Kidney (tissue), 13 donors: ENCODE measurements at regions not wholly inside any gene's neighbourhood (a gene's known extent, or its start where the extent isn't known, plus 50 kb on each side); places are given as distances from the start of the nearest gene placed in this dataset.

ENCODE experiments used
- DNase-seq, 5 donors: peaks; one replicate each; pipeline ENCODE4 v3.0.0-alpha.2; 2013 to 2020
- FAIRE-seq: peaks from 2 replicates; lab custom pipeline; 2012; peaks lifted over from hg19 to GRCh38; lab: Jason Lieb, UNC
- H3K27ac ChIP-seq, 2 donors: one replicate each; pipeline ENCODE4 v1.7.0; 2013; ENCODE audit warnings: low read depth in 2 of 2, low read length in 2 of 2, inconsistent platforms in 1 of 2
- H3K27me3 ChIP-seq: one replicate; pipeline ENCODE4 v1.7.1; 2013; ENCODE audit warnings: low read length, inconsistent platforms; ENCODE audit not compliant: control insufficient read depth, insufficient read depth
- H3K36me3 ChIP-seq, 3 donors: one replicate each; pipeline versions ENCODE4 v1.7.0 to v1.7.1; 2013; ENCODE audit warnings: low read length in 3 of 3, control low read depth in 1 of 3, inconsistent platforms in 1 of 3; ENCODE audit not compliant: insufficient read depth in 3 of 3, control insufficient read depth in 2 of 3
- H3K4me1 ChIP-seq, 3 donors: one replicate each; pipeline versions ENCODE4 v1.7.0 to v1.7.1; 2013; ENCODE audit warnings: low read length in 3 of 3, inconsistent platforms in 1 of 3, low read depth in 1 of 3; ENCODE audit not compliant: control insufficient read depth in 2 of 3, insufficient read depth in 2 of 3
- H3K4me3 ChIP-seq, 3 donors: one replicate each; pipeline versions ENCODE4 v1.7.0 to v1.8.1; 2013; ENCODE audit warnings: low read length in 3 of 3, control low read depth in 1 of 3, inconsistent platforms in 1 of 3
- H3K9ac ChIP-seq, 3 donors: one replicate each; pipeline versions ENCODE4 v1.7.0 to v1.7.1; 2013; ENCODE audit warnings: low read length in 3 of 3, control low read depth in 1 of 3, inconsistent platforms in 1 of 3
- H3K9me3 ChIP-seq, 3 donors: one replicate each; pipeline versions ENCODE4 v1.7.0 to v1.7.1; 2013; ENCODE audit warnings: low read length in 3 of 3, control low read depth in 1 of 3, inconsistent platforms in 1 of 3; ENCODE audit not compliant: control insufficient read depth in 2 of 3, insufficient read depth in 1 of 3
- CTCF ChIP-seq: IDR thresholded peaks from 3 replicates; pipeline ENCODE4 v1.5.1; 2012; ENCODE audit warnings: mild to moderate bottlenecking, moderate library complexity, borderline replicate concordance; ENCODE audit not compliant: insufficient read depth; ENCODE audit errors: extremely low read depth
- intact Hi-C: fragments of 100-400 bp; cut with DNase I; formaldehyde crosslinking; loops from one replicate; pipeline ENCODE4 v1.11.1; 2022
- donor health status: control.
- donor health status: control.
- donor health status: control.
- donor health status: control.
- donor health status: control.
- donor health status: DM: yes; HTN: yes; CAD: no.
- donor health status: Normal renal cell carcinoma (clear cell type).

GRCh38 chr12:115838952-115839351 is 438.5 kb downstream of the MED13L start:
- Histone ChIP-seq H3K36me3 (no peaks in the 10 kb centered on the region), H3K27ac (no peak overlapping the region), H3K9me3 (no peaks in the 10 kb centered on the region), H3K27me3 (no peaks in the 10 kb centered on the region), H3K9ac (no peak overlapping the region), H3K4me3 (no peak overlapping the region), H3K4me1 (no peaks in the 10 kb centered on the region)
- intact Hi-C loops, result no loop called here
- TF ChIP-seq CTCF, result no peak
- FAIRE-seq (no peak), DNase-seq (no peak)

- intact Hi-C loops, result no loop called here
- no peak for FAIRE-seq
- Histone ChIP-seq H3K4me3 (no peak overlapping the region), H3K36me3 (no peaks in the 10 kb centered on the region), H3K27ac (no peak overlapping the region), H3K4me1 (no peaks in the 10 kb centered on the region), H3K9ac (no peak overlapping the region), H3K9me3 (no peaks in the 10 kb centered on the region), H3K27me3 (no peaks in the 10 kb centered on the region)
- TF ChIP-seq CTCF, result no peak
- no peak for DNase-seq
Measured at GRCh38 chr12:115837220-115837619, 440.3 kb downstream of the MED13L start.

- DNase-seq (no peak), FAIRE-seq (no peak)
- intact Hi-C loops, result no loop called here
- Histone ChIP-seq H3K36me3 (no peaks in the 10 kb centered on the region), H3K27me3 (no peaks in the 10 kb centered on the region), H3K9ac (no peak overlapping the region), H3K4me1 (no peaks in the 10 kb centered on the region), H3K9me3 (no peaks in the 10 kb centered on the region), H3K27ac (no peak overlapping the region), H3K4me3 (no peak overlapping the region)
- TF ChIP-seq CTCF, result no peak
Measured at GRCh38 chr12:115835445-115835844, 442.0 kb downstream of the MED13L start.

- no peak for FAIRE-seq
- Histone ChIP-seq H3K9me3 (no peaks in the 10 kb centered on the region), H3K4me3 (no peak overlapping the region), H3K9ac (no peak overlapping the region), H3K27ac (no peak overlapping the region), H3K36me3 (no peaks in the 10 kb centered on the region), H3K27me3 (no peaks in the 10 kb centered on the region), H3K4me1 (no peaks in the 10 kb centered on the region)
- no peak for TF ChIP-seq CTCF
- no peak for DNase-seq
- intact Hi-C loops, result no loop called here
Measured at GRCh38 chr12:115833704-115834103, 443.8 kb downstream of the MED13L start.
